GM12891 (cell line): ENCODE measurements at regions not wholly inside any gene's neighbourhood (a gene's known extent, or its start where the extent isn't known, plus 50 kb on each side); places are given as distances from the start of the nearest gene placed in this dataset.

Source experiments
- POLR2A ChIP-seq: IDR thresholded peaks from 2 replicates; pipeline ENCODE4 v1.6.1; 2011; ENCODE audit warnings: low read depth, low read length, control low read depth
- POLR2AphosphoS5 ChIP-seq: IDR thresholded peaks from 2 replicates; pipeline ENCODE4 v1.6.1; 2011; ENCODE audit warnings: low read depth, low read length, control low read depth
- SPI1 ChIP-seq: IDR thresholded peaks from 2 replicates; pipeline ENCODE4 v1.6.1; 2011; ENCODE audit warnings: low read depth, low read length, control low read depth
- TAF1 ChIP-seq: IDR thresholded peaks from 2 replicates; pipeline ENCODE4 v1.6.1; 2011; ENCODE audit warnings: low read depth, low read length, control low read depth

- TF ChIP-seq SPI1 (no peak), POLR2A (no peak), TAF1 (no peak), POLR2AphosphoS5 (no peak)
These were observed 1217.9 kb upstream of the ACO1 start for GRCh38 chr9:31166516-31166915.
